ENCODE measurements at regions not wholly inside any gene's neighbourhood (a gene's known extent, or its start where the extent isn't known, plus 50 kb on each side); places are given as distances from the start of the nearest gene placed in this dataset.

- TF ChIP-seq, protein P1, sequence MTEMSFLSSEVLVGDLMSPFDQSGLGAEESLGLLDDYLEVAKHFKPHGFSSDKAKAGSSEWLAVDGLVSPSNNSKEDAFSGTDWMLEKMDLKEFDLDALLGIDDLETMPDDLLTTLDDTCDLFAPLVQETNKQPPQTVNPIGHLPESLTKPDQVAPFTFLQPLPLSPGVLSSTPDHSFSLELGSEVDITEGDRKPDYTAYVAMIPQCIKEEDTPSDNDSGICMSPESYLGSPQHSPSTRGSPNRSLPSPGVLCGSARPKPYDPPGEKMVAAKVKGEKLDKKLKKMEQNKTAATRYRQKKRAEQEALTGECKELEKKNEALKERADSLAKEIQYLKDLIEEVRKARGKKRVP (CRISPR knock-in tag; IDR thresholded peaks at IDR 0.05): no peak
- no peak for TF ChIP-seq SLC30A9 (CRISPR knock-in tag; IDR thresholded peaks at IDR 0.05)
- no peak for TF ChIP-seq EP400 (IDR thresholded peaks at IDR 0.05)
- no peak for TF ChIP-seq EWSR1 (IDR thresholded peaks at IDR 0.05; ENCODE audit: borderline replicate concordance, low read depth, partially characterized antibody)
- no peak for TF ChIP-seq CTBP1 (IDR thresholded peaks at IDR 0.05; ENCODE audit: borderline replicate concordance)
Observed at GRCh38 chrX:20317873-20318272, 51.2 kb upstream of the RPS6KA3 start (continued).

All from K562 (cell line).